ENCODE measurements at regions not wholly inside any gene's neighbourhood (a gene's known extent, or its start where the extent isn't known, plus 50 kb on each side); places are given as distances from the start of the nearest gene placed in this dataset.

DNA sequence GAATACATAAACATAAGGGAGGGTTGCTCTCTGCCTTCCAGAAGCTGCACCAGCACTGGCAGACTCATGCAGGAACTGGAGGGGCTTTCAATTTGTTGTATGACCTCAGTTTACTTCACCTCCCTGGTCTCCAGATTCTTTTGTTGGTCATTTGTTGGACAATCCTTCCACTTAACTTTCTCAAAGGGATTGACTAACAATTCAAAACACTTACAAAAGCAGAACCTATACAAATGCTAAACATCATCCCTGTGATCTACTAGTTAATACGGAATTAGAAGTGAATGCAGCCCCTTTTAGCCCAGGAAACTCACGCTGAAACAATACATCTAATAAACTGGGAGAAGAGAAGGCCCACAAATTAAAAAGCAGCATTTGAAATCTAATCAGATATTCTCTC, 404.6 kb upstream of the BRINP1 start:
- H3K9ac ChIP-seq (ENCODE audit: low read depth in 1 of 2, low read length in 2 of 2), result no peak overlapping the region
- TF ChIP-seq GABPA (IDR thresholded peaks at IDR 0.05 in 1 of 2, conservative IDR thresholded peaks at IDR 0.05 in 1 of 2) (no peak), FOXA1 (IDR thresholded peaks at IDR 0.05) (no peak), FOXA2 (IDR thresholded peaks at IDR 0.05) (no peak), CTCF (IDR thresholded peaks at IDR 0.05; ENCODE audit: low read depth, low read length, missing input control) (no peak)
- H3K27ac ChIP-seq (ENCODE audit: low read depth in 1 of 2, low read length in 2 of 2), result no peak overlapping the region
- no peaks in the 10 kb centered on the region for H3K27me3 ChIP-seq (ENCODE audit: control insufficient read depth in 4 of 4, insufficient read depth in 4 of 4, low read length in 3 of 4)
- WGBS, result 34% methylated on average over 2 of the region's 2 CpGs
- no peak for DNase-seq (ENCODE audit: low spot score)
- no peak overlapping the region for H3K4me3 ChIP-seq (ENCODE audit: low read depth in 1 of 3, low read length in 3 of 3)
- no peaks in the 10 kb centered on the region for H3K36me3 ChIP-seq (ENCODE audit: control insufficient read depth in 4 of 4, insufficient read depth in 3 of 4, low read depth in 1 of 4, low read length in 3 of 4)
- no peaks in the 10 kb centered on the region for H3K4me1 ChIP-seq (ENCODE audit: control insufficient read depth in 4 of 4, insufficient read depth in 4 of 4, low read length in 3 of 4)
- H3K9me3 ChIP-seq (ENCODE audit: control insufficient read depth in 4 of 4, low read length in 3 of 4), result no peaks in the 10 kb centered on the region

DNA sequence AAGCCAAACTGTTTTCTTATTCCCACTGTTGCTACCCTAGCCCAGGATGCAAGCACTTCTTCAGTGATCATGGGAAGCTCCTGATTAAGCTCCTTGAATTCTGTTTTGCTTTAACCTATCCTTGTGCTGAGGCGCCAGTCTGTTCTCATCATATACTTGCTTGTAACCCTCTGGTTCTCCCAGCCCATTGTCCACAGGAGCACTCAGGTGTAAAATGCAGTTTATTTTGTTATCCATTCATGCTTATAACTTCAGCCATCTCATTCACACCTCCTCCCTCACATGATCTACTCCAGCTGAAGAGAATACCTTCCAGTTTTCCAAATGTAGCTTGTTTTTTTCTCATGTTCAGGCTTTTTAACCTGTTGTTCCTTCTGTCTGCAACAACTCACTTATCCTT, 402.1 kb upstream of the BRINP1 start:
- H3K27ac ChIP-seq (ENCODE audit: low read depth in 1 of 2, low read length in 2 of 2), result no peak overlapping the region
- H3K4me1 ChIP-seq (ENCODE audit: control insufficient read depth in 4 of 4, insufficient read depth in 4 of 4, low read length in 3 of 4), result no peaks in the 10 kb centered on the region
- no peaks in the 10 kb centered on the region for H3K27me3 ChIP-seq (ENCODE audit: control insufficient read depth in 4 of 4, insufficient read depth in 4 of 4, low read length in 3 of 4)
- DNase-seq (ENCODE audit: low spot score), result no peak
- 74% methylated on average over 1 of the region's 1 CpG for WGBS
- H3K4me3 ChIP-seq (ENCODE audit: low read depth in 1 of 3, low read length in 3 of 3), result no peak overlapping the region
- H3K9ac ChIP-seq (ENCODE audit: low read depth in 1 of 2, low read length in 2 of 2), result no peak overlapping the region
- no peaks in the 10 kb centered on the region for H3K36me3 ChIP-seq (ENCODE audit: control insufficient read depth in 4 of 4, insufficient read depth in 3 of 4, low read depth in 1 of 4, low read length in 3 of 4)
- TF ChIP-seq NR2F2 (IDR thresholded peaks at IDR 0.05) (no peak), RAD21 (IDR thresholded peaks at IDR 0.05) (no peak), MAX (IDR thresholded peaks at IDR 0.05) (no peak), EGR1 (IDR thresholded peaks at IDR 0.05; ENCODE audit: low read depth in 2 of 2) (no peak), HNF4G (IDR thresholded peaks at IDR 0.05) (no peak)
- no peaks in the 10 kb centered on the region for H3K9me3 ChIP-seq (ENCODE audit: control insufficient read depth in 4 of 4, low read length in 3 of 4)

GRCh38 chr9:119768266-119768665, 399.0 kb upstream of the BRINP1 start:
- H3K4me1 ChIP-seq (ENCODE audit: control insufficient read depth in 4 of 4, insufficient read depth in 4 of 4, low read length in 3 of 4), result no peaks in the 10 kb centered on the region
- 64% methylated on average over 3 of the region's 3 CpGs for WGBS
- no peak for DNase-seq (ENCODE audit: low spot score)
- H3K27me3 ChIP-seq (ENCODE audit: control insufficient read depth in 4 of 4, insufficient read depth in 4 of 4, low read length in 3 of 4), result peaks cover 0 to 3% (median 0%) of the 10 kb centered on the region in 4 donors
- no peaks in the 10 kb centered on the region for H3K36me3 ChIP-seq (ENCODE audit: control insufficient read depth in 4 of 4, insufficient read depth in 3 of 4, low read depth in 1 of 4, low read length in 3 of 4)
- H3K27ac ChIP-seq (ENCODE audit: low read depth in 1 of 2, low read length in 2 of 2), result no peak overlapping the region
- no peak overlapping the region for H3K4me3 ChIP-seq (ENCODE audit: low read depth in 1 of 3, low read length in 3 of 3)
- H3K9me3 ChIP-seq (ENCODE audit: control insufficient read depth in 4 of 4, low read length in 3 of 4), result no peaks in the 10 kb centered on the region
- TF ChIP-seq YY1 (IDR thresholded peaks at IDR 0.05) (no peak), REST (IDR thresholded peaks at IDR 0.05) (no peak), GABPA (IDR thresholded peaks at IDR 0.05 in 1 of 2, conservative IDR thresholded peaks at IDR 0.05 in 1 of 2) (no peak), JUND (IDR thresholded peaks at IDR 0.05) (no peak), ZBTB33 (IDR thresholded peaks at IDR 0.05) (no peak), MAX (IDR thresholded peaks at IDR 0.05) (no peak), EGR1 (IDR thresholded peaks at IDR 0.05; ENCODE audit: low read depth in 2 of 2) (no peak), RAD21 (IDR thresholded peaks at IDR 0.05) (no peak), NR2F2 (IDR thresholded peaks at IDR 0.05) (no peak), RXRA (IDR thresholded peaks at IDR 0.05) (no peak), HNF4G (IDR thresholded peaks at IDR 0.05) (no peak), FOXA1 (IDR thresholded peaks at IDR 0.05) (no peak), SP1 (IDR thresholded peaks at IDR 0.05) (no peak), TAF1 (conservative IDR thresholded peaks at IDR 0.05) (no peak), CTCF (IDR thresholded peaks at IDR 0.05; ENCODE audit: low read depth, low read length, missing input control) (no peak)
- TF ChIP-seq, protein P1, sequence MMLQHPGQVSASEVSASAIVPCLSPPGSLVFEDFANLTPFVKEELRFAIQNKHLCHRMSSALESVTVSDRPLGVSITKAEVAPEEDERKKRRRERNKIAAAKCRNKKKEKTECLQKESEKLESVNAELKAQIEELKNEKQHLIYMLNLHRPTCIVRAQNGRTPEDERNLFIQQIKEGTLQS (IDR thresholded peaks at IDR 0.05), result no peak
- H3K9ac ChIP-seq (ENCODE audit: low read depth in 1 of 2, low read length in 2 of 2), result no peak overlapping the region

Data from liver (tissue), 8 donors.